Epithelial cell of proximal tubule (primary cell): ENCODE measurements at regions not wholly inside any gene's neighbourhood (a gene's known extent, or its start where the extent isn't known, plus 50 kb on each side); places are given as distances from the start of the nearest gene placed in this dataset.

Experiments
- DNase-seq: peaks from one replicate; pipeline ENCODE4 v3.0.0-alpha.2; 2011; ENCODE audit warnings: low read depth
- H3K4me3 ChIP-seq: 2 replicates; pipeline ENCODE4 v1.5.1; 2011; ENCODE audit warnings: low read depth, mild to moderate bottlenecking, low read length
- CTCF ChIP-seq: conservative IDR thresholded peaks from 2 replicates; pipeline ENCODE4 v1.5.1; 2012; ENCODE audit warnings: low read depth, mild to moderate bottlenecking, low read length

- DNase-seq = no peak
- no peak overlapping the region for H3K4me3 ChIP-seq
- no peak for TF ChIP-seq CTCF
These were observed 502.5 kb downstream of the PCDH17 start for GRCh38 chr13:58134012-58134411.

DNA sequence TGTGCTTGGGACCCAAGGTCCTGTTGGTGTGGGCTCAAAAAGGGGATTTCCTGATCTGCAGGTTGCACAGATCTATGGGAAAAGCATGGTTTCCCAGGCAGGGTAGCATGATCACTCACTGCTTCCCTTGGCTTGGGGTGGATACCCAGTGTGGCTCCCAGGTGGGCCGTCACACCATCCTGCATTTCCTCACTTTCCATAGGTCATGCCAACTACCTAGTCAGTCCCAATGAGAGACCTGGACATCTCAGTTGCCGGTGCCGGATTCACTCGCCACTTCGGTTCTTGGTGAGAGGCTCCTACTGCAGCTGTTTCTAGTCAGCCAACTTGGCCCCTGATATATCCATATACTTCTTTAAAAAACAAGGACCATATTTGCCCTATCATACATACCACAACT, 503.0 kb downstream of the PCDH17 start:
- TF ChIP-seq CTCF = no peak
- H3K4me3 ChIP-seq = no peak overlapping the region
- DNase-seq = no peak

DNA sequence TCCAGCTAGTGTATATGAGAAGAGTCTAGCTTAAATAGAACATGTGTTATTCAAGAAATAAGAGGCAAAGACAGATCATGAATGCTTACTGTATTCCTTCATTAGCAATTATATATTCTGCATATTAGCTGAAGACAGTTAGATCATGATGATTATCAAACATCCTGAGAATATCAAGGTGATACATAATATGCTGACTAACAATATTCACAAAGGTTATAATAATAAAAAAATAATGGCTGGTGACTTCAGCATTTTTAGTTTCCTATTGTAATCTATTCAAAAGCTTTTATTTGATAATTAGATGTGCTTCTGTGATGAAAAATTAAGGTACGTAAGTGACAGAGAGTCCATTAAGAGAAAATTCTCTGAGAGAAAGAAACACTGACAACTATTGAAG, 511.4 kb downstream of the PCDH17 start:
- no peak for DNase-seq
- no peak for TF ChIP-seq CTCF
- no peak overlapping the region for H3K4me3 ChIP-seq

DNA sequence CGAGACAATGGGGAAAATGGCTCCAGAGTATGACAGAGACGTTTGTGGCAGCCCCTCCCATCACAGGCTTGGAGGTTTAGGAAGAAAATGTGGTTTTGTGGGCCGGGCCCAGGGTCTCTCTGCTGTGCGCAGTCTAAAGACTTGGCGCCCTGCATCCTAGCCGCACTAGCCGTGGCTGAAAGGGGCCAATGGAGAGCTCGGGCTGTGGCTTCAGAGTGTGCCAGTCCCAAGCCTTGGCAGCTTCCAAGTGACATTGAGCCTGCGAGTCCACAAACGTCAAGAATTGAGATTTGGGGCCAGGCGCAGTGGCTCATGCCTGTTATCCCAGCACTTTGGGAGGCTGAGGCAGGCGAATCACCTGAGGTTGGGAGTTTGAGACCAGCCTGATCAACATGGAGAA, 513.1 kb downstream of the PCDH17 start:
- no peak overlapping the region for H3K4me3 ChIP-seq
- TF ChIP-seq CTCF = no peak
- DNase-seq = no peak

DNA sequence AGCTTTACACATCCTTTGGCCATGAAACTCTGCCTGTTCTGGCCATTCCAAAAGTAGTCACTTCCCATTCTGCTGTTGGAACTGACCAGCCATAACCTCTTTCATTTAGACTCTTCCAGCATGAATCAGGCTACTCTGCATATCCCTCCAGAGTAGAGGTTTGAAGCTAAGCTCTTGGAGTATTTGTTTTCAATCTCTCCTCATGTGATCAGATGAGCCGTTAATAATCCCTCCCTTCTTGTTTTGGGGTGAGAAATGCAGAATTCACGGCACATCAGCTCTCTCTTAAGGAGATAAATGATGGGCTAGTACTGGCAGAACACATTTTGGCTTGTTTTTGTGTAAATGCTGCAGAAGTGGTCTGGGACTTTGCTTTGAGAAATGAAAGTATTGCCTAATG, 519.9 kb downstream of the PCDH17 start:
- no peak for TF ChIP-seq CTCF
- no peak overlapping the region for H3K4me3 ChIP-seq
- DNase-seq = no peak

GRCh38 chr13:58160980-58161379, 529.4 kb downstream of the PCDH17 start:
- no peak overlapping the region for H3K4me3 ChIP-seq
- TF ChIP-seq CTCF = no peak

GRCh38 chr13:58165617-58166016, 534.1 kb downstream of the PCDH17 start:
- DNase-seq = no peak
- no peak for TF ChIP-seq CTCF
- no peak overlapping the region for H3K4me3 ChIP-seq

More at GRCh38 chr13:58160980-58161379, 529.4 kb downstream of the PCDH17 start:
- no peak for DNase-seq
